NCI-H524 treated with DMSO at 0.1 percent for 48 hours (cell line): ENCODE measurements at regions not wholly inside any gene's neighbourhood (a gene's known extent, or its start where the extent isn't known, plus 50 kb on each side); places are given as distances from the start of the nearest gene placed in this dataset.
"Not testable (repeated sequence)": the region's sequence is repeated elsewhere in the genome, so short reads cannot be mapped to it uniquely, and the experiment has no call there.

ENCODE experiments used
- DNase-seq: peaks from one replicate; lab custom pipeline; 2025; lab: John Stamatoyannopoulos, UW

GRCh38 chr21:41610840-41611115 lies 102.8 kb upstream of the TMPRSS2 start:
- DNase-seq, result not testable (repeated sequence)

- no peak for DNase-seq
Observed at GRCh38 chr21:41610042-41610839, 102.3 kb upstream of the TMPRSS2 start.

GRCh38 chr21:41606706-41607105 lies 98.7 kb upstream of the TMPRSS2 start:
- no peak for DNase-seq

- DNase-seq, result no peak
Observed at GRCh38 chr21:41605934-41606285, 98.0 kb upstream of the TMPRSS2 start.

GRCh38 chr21:41605178-41605933 lies 97.4 kb upstream of the TMPRSS2 start:
- no peak for DNase-seq

- DNase-seq, result no peak
Observed at GRCh38 chr21:41604583-41605041, 96.7 kb upstream of the TMPRSS2 start.

- no peak for DNase-seq
Observed at GRCh38 chr21:41603476-41603875, 95.5 kb upstream of the TMPRSS2 start.

- DNase-seq, result no peak
Observed at GRCh38 chr21:41602531-41602930, 94.6 kb upstream of the TMPRSS2 start.

GRCh38 chr21:41601573-41602368 lies 93.8 kb upstream of the TMPRSS2 start:
- DNase-seq, result no peak

GRCh38 chr21:41600961-41601572 lies 93.1 kb upstream of the TMPRSS2 start:
- DNase-seq, result no peak

- DNase-seq, result no peak
Observed at GRCh38 chr21:41600556-41600955, 92.6 kb upstream of the TMPRSS2 start.

GRCh38 chr21:41600116-41600515 lies 92.2 kb upstream of the TMPRSS2 start:
- DNase-seq, result no peak

GRCh38 chr21:41598561-41599431 lies 90.8 kb upstream of the TMPRSS2 start:
- no peak for DNase-seq

GRCh38 chr21:41597811-41598231 lies 89.9 kb upstream of the TMPRSS2 start:
- DNase-seq, result no peak

GRCh38 chr21:41597227-41597626 lies 89.3 kb upstream of the TMPRSS2 start:
- no peak for DNase-seq

- no peak for DNase-seq
Observed at GRCh38 chr21:41596241-41596925, 88.4 kb upstream of the TMPRSS2 start.

- DNase-seq, result no peak
Observed at GRCh38 chr21:41594268-41594667, 86.3 kb upstream of the TMPRSS2 start.

GRCh38 chr21:41593760-41594138 lies 85.8 kb upstream of the TMPRSS2 start:
- no peak for DNase-seq

- DNase-seq, result no peak
Observed at GRCh38 chr21:41593051-41593759, 85.2 kb upstream of the TMPRSS2 start.

GRCh38 chr21:41589620-41590175 lies 81.7 kb upstream of the TMPRSS2 start:
- no peak for DNase-seq
